GM12872 (cell line): ENCODE measurements at regions not wholly inside any gene's neighbourhood (a gene's known extent, or its start where the extent isn't known, plus 50 kb on each side); places are given as distances from the start of the nearest gene placed in this dataset.

Source experiments
- CTCF ChIP-seq: IDR thresholded peaks from 3 replicates; pipeline ENCODE4 v1.5.1; 2011; ENCODE audit warnings: low read depth, mild to moderate bottlenecking, low read length, moderate library complexity; ENCODE audit not compliant: insufficient read depth

GRCh38 chr2:146632707-146633106, 1212.1 kb upstream of the ACVR2A start:
- TF ChIP-seq CTCF = no peak

GRCh38 chr2:146624430-146625160, 1220.2 kb upstream of the ACVR2A start:
- no peak for TF ChIP-seq CTCF

- no peak for TF ChIP-seq CTCF
Measured at GRCh38 chr2:146623771-146624170, 1221.1 kb upstream of the ACVR2A start.

- no peak for TF ChIP-seq CTCF
Measured at GRCh38 chr2:146621656-146622055, 1223.2 kb upstream of the ACVR2A start.

- TF ChIP-seq CTCF = no peak
Measured at GRCh38 chr2:146615778-146616177, 1229.1 kb upstream of the ACVR2A start.

GRCh38 chr2:146608490-146608889, 1236.3 kb upstream of the ACVR2A start:
- TF ChIP-seq CTCF = no peak

- TF ChIP-seq CTCF = no peak
Measured at GRCh38 chr2:146604521-146604920, 1240.3 kb upstream of the ACVR2A start.
